CD14-positive monocyte (primary cell): ENCODE measurements at regions not wholly inside any gene's neighbourhood (a gene's known extent, or its start where the extent isn't known, plus 50 kb on each side); places are given as distances from the start of the nearest gene placed in this dataset.

Experiments used
- DNase-seq, 3 donors: peaks; one replicate each; pipeline ENCODE4 v3.0.0-alpha.2; 2011 to 2022
- H2AFZ ChIP-seq: 2 replicates; pipeline ENCODE4 v1.6.0; 2012; ENCODE audit warnings: mild to moderate bottlenecking, low read depth, low read length, inconsistent platforms; ENCODE audit not compliant: insufficient read depth, poor library complexity, severe bottlenecking
- H3K27ac ChIP-seq, 2 donors: 1 replicate in 1 of 2; 2 replicates in 1 of 2; pipeline ENCODE4 v1.5.1; 2012 to 2013; ENCODE audit warnings: low read length in 2 of 2, control low read depth in 1 of 2, inconsistent platforms in 1 of 2, low read depth in 1 of 2, mild to moderate bottlenecking in 1 of 2
- H3K27me3 ChIP-seq, 2 donors: one replicate each; pipeline versions ENCODE4 v1.6.0 to v1.6.1; 2011 to 2013; ENCODE audit warnings: low read length in 2 of 2; ENCODE audit not compliant: control insufficient read depth in 2 of 2, insufficient read depth in 2 of 2
- H3K36me3 ChIP-seq, 2 donors: replicated peaks in 1 of 2; 1 replicate in 1 of 2; 2 replicates in 1 of 2; pipeline versions ENCODE4 v1.5.1 to v1.6.1; 2012 to 2013; ENCODE audit warnings: low read length in 2 of 2, control low read depth in 1 of 2, inconsistent platforms in 1 of 2, mild to moderate bottlenecking in 1 of 2; ENCODE audit not compliant: insufficient read depth in 2 of 2, control insufficient read depth in 1 of 2
- H3K4me1 ChIP-seq, 2 donors: 1 replicate in 1 of 2; 2 replicates in 1 of 2; pipeline versions ENCODE4 v1.5.1 to v1.6.1; 2012 to 2013; ENCODE audit warnings: low read length in 2 of 2, control low read depth in 1 of 2, inconsistent platforms in 1 of 2, mild to moderate bottlenecking in 1 of 2, moderate library complexity in 1 of 2; ENCODE audit not compliant: insufficient read depth in 2 of 2, control insufficient read depth in 1 of 2
- H3K4me2 ChIP-seq: replicated peaks from 2 replicates; pipeline ENCODE3; 2012; ENCODE audit warnings: low read length, moderate library complexity, mild to moderate bottlenecking; ENCODE audit not compliant: poor library complexity, severe bottlenecking; ENCODE audit errors: extremely low read depth
- H3K4me3 ChIP-seq, 3 experiments: fragments of 200-600 bp in 1 of 3; sonication (generic) in 1 of 3; replicated peaks in 1 of 3; 1 replicate in 2 of 3; 2 replicates in 1 of 3; pipeline ENCODE4 v1.5.1; 2011 to 2013; ENCODE audit warnings: low read length in 3 of 3, mild to moderate bottlenecking in 3 of 3, control low read depth in 2 of 3, low read depth in 2 of 3, inconsistent platforms in 1 of 3, moderate library complexity in 1 of 3
- H3K79me2 ChIP-seq: 2 replicates; pipeline ENCODE4 v1.6.0; 2012; ENCODE audit warnings: mild to moderate bottlenecking, control low read depth, inconsistent platforms, low read length, moderate library complexity; ENCODE audit not compliant: insufficient read depth
- H3K9ac ChIP-seq: 2 replicates; pipeline ENCODE4 v1.6.0; 2017; ENCODE audit warnings: low read length, mild to moderate bottlenecking; ENCODE audit not compliant: insufficient read depth, poor library complexity, severe bottlenecking
- H3K9me3 ChIP-seq, 2 donors: replicated peaks in 1 of 2; 1 replicate in 1 of 2; 2 replicates in 1 of 2; pipeline versions ENCODE4 v1.5.1 to v1.6.1; 2012 to 2013; ENCODE audit warnings: low read length in 2 of 2, control low read depth in 1 of 2; ENCODE audit not compliant: control insufficient read depth in 1 of 2, insufficient read depth in 1 of 2
- H4K20me1 ChIP-seq: 2 replicates; pipeline ENCODE4 v1.6.0; 2012; ENCODE audit warnings: mild to moderate bottlenecking, low read length, control low read depth, moderate library complexity; ENCODE audit not compliant: insufficient read depth
- H3K27ac Mint-ChIP-seq, 7 donors: one replicate each; pipeline ENCODE4 v1.8.0; 2020; ENCODE audit warnings: mild to moderate bottlenecking in 7 of 7, mixed read lengths in 7 of 7, moderate library complexity in 6 of 7, inconsistent platforms in 2 of 7
- H3K27me3 Mint-ChIP-seq, 3 donors: one replicate each; pipeline ENCODE4 v1.8.0; 2021 to 2022; ENCODE audit warnings: low read depth in 3 of 3, mild to moderate bottlenecking in 3 of 3, mixed read lengths in 3 of 3, moderate library complexity in 3 of 3, inconsistent platforms in 1 of 3
- H3K36me3 Mint-ChIP-seq, 2 donors: one replicate each; pipeline ENCODE4 v1.8.0; 2020; ENCODE audit warnings: mixed read lengths in 2 of 2, inconsistent platforms in 1 of 2, mild to moderate bottlenecking in 1 of 2
- H3K4me1 Mint-ChIP-seq: one replicate; pipeline ENCODE4 v1.8.0; 2020; ENCODE audit warnings: mild to moderate bottlenecking, mixed read lengths
- H3K4me3 Mint-ChIP-seq, 2 donors: one replicate each; pipeline ENCODE4 v1.8.0; 2020; ENCODE audit warnings: mild to moderate bottlenecking in 2 of 2, mixed read lengths in 2 of 2, moderate library complexity in 1 of 2
- H3K9me3 Mint-ChIP-seq, 7 donors: one replicate each; pipeline ENCODE4 v1.8.0; 2020 to 2022; ENCODE audit warnings: mixed read lengths in 7 of 7, mild to moderate bottlenecking in 6 of 7, moderate library complexity in 6 of 7, inconsistent platforms in 2 of 7
- CTCF ChIP-seq: fragments of 200-600 bp; IDR thresholded peaks from one replicate; pipeline ENCODE4 v1.8.0; 2022; ENCODE audit warnings: antibody characterized with exemption, mild to moderate bottlenecking
- WGBS: methylation state at CpG from one replicate; pipeline ENCODE4 v1.1.5; 2013; ENCODE audit warnings: missing lambda C conversion rate; ENCODE audit not compliant: insufficient coverage; 5-methylcytosine and 5-hydroxymethylcytosine counted together
- intact Hi-C, 2 donors: fragments of 100-400 bp; cut with micrococcal nuclease; formaldehyde crosslinking; loops; one replicate each; pipeline versions ENCODE4 v1.15.0 to v1.15.1; 2023

GRCh38 chr5:39543335-39543734 lies 118.6 kb upstream of the DAB2 start:
- DNase-seq, result peak in 2 of 3 donors; percentile 13 to 40
- H3K79me2 ChIP-seq, result no peaks in the 10 kb centered on the region
- H3K36me3 ChIP-seq, result no peaks in the 10 kb centered on the region
- H3K9ac ChIP-seq, result no peak overlapping the region
- no peaks in the 10 kb centered on the region for H3K9me3 ChIP-seq
- Mint-ChIP-seq H3K9me3 (no peaks in the 10 kb centered on the region), H3K27me3 (peaks cover 1 to 3% (median 1%) of the 10 kb centered on the region in 3 donors), H3K4me1 (peaks cover 3% of the 10 kb centered on the region), H3K4me3 (no peak overlapping the region), H3K27ac (no peak overlapping the region), H3K36me3 (no peaks in the 10 kb centered on the region)
- intact Hi-C loops, result loop anchor here (10.0 kb wide), 2 partner anchors 69 to 79 kb away; no protein-coding TSS in a partner anchor
- H3K4me3 ChIP-seq, result no peak overlapping the region
- H4K20me1 ChIP-seq, result no peaks in the 10 kb centered on the region
- H3K27ac ChIP-seq, result no peak overlapping the region
- H3K4me2 ChIP-seq, result no peak overlapping the region
- WGBS, result 10% methylated on average over 2 of the region's 3 CpGs
- no peak for TF ChIP-seq CTCF
- no peaks in the 10 kb centered on the region for H3K27me3 ChIP-seq
- peaks cover 10 to 16% of the 10 kb centered on the region in 2 donors for H3K4me1 ChIP-seq
- no peak overlapping the region for H2AFZ ChIP-seq

- Mint-ChIP-seq H3K36me3 (no peaks in the 10 kb centered on the region), H3K27me3 (peaks cover 1 to 4% (median 1%) of the 10 kb centered on the region in 3 donors), H3K9me3 (no peaks in the 10 kb centered on the region), H3K27ac (no peak overlapping the region), H3K4me3 (no peak overlapping the region), H3K4me1 (peaks cover 3% of the 10 kb centered on the region)
- Histone ChIP-seq H3K79me2 (no peaks in the 10 kb centered on the region), H3K27me3 (no peaks in the 10 kb centered on the region), H3K4me1 (peaks cover 10 to 16% of the 10 kb centered on the region in 2 donors), H3K36me3 (no peaks in the 10 kb centered on the region), H3K9me3 (no peaks in the 10 kb centered on the region), H3K4me3 (no peak overlapping the region), H3K27ac (no peak overlapping the region), H2AFZ (no peak overlapping the region), H3K9ac (no peak overlapping the region), H4K20me1 (no peaks in the 10 kb centered on the region), H3K4me2 (no peak overlapping the region)
- 0% methylated on average over 1 of the region's 3 CpGs for WGBS
- intact Hi-C loops, result loop anchor here (10.0 kb wide), 2 partner anchors 68 to 78 kb away; no protein-coding TSS in a partner anchor
- no peak for DNase-seq
- no peak for TF ChIP-seq CTCF
Observed at GRCh38 chr5:39542511-39543285, 117.9 kb upstream of the DAB2 start.
